GM21367 (cell line): ENCODE measurements at regions not wholly inside any gene's neighbourhood (a gene's known extent, or its start where the extent isn't known, plus 50 kb on each side); places are given as distances from the start of the nearest gene placed in this dataset.

Experiments used
- ATAC-seq: cut with Tn5 transposase; IDR thresholded peaks from one replicate; pipeline ENCODE4 v1.9.1; 2021; ENCODE audit not compliant: unreplicated experiment

DNA sequence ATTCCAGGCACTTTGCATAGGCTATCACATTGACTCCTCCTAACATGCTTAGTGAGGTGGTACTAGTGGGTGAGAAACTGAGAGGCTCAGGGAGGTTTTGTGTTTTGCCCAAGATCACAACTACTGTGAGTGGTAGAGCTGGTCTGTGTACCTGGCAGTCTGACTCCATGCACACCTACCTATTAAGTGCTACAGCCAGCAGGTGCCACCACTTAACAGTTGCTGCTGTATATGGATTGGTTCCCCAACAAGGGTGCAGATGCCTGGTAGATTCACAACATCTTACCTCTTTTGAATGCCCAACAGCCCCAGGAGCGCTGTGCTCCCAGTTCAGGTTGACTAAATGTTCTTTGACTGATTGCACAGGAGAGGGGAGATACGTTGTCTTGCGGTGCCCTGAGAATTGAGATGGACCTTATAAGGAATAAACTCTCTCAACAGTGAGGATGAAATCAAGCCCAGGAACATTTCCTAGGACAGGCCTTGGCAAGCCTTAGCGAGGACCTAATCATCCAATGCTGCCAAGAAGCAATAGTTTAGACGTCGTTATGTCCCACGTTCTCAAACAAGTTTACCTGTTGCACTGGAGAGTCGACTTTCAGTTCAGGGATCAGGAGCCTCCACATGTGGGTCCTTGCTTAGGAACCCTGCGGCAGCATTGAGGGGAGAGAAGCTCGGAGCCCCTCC lies 78.9 kb upstream of the F3 start:
- ATAC-seq, result no peak

DNA sequence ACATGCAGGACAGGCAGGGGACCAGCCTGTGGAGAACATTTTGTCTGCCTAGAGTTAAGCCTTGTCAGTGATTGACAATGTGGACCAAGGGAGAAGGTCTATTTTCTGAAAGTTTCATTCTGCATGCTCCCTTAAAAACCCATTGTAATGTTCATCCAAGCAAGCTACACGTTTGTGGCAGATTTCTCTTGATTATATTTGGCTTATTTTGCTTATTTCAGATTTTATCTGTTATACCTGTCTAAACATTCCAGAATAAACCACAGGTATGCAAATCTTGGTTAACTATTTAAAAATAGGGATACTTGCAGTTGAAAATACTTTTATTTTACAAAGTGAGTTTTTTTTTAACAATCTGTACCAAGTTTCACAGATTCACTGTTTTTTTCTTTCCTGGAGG lies 78.2 kb upstream of the F3 start:
- ATAC-seq, result no peak

GRCh38 chr1:94617957-94618739 lies 76.6 kb upstream of the F3 start:
- no peak for ATAC-seq

DNA sequence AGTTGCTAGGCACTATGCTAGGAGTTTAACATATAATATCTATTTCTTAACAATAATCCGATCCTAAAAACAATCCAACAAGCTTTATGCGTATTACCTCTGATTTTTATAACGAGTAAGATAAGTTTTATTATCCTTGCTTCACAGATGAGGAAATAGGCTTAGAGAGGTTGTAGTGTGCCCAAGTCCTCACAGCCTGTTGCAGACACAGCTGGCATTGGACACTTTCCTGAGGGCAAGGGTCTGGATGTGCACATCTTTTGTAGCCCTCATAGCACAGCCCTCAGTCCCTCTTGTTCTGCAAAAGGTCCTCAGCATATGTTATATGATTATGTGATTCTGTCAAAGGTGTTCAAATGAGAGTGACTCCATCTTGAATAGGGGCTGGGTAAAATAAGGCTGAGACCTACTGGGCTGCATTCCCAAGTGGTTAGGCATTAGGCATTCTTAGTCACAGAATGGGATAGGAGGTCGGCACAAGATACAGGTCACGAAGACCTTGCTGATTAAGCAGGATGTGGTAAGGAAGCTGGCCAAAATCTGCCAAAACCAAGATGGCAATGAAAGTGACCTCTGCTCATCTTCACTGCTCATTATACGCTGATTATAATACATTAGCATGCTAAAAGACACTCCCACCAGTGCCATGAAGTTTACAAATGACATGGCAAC lies 75.7 kb upstream of the F3 start:
- no peak for ATAC-seq

- no peak for ATAC-seq
Observed at GRCh38 chr1:94616506-94616905, 74.9 kb upstream of the F3 start.

- no peak for ATAC-seq
Observed at GRCh38 chr1:94614996-94615395, 73.4 kb upstream of the F3 start.

- ATAC-seq, result no peak
Observed at GRCh38 chr1:94614168-94614815, 72.7 kb upstream of the F3 start.

DNA sequence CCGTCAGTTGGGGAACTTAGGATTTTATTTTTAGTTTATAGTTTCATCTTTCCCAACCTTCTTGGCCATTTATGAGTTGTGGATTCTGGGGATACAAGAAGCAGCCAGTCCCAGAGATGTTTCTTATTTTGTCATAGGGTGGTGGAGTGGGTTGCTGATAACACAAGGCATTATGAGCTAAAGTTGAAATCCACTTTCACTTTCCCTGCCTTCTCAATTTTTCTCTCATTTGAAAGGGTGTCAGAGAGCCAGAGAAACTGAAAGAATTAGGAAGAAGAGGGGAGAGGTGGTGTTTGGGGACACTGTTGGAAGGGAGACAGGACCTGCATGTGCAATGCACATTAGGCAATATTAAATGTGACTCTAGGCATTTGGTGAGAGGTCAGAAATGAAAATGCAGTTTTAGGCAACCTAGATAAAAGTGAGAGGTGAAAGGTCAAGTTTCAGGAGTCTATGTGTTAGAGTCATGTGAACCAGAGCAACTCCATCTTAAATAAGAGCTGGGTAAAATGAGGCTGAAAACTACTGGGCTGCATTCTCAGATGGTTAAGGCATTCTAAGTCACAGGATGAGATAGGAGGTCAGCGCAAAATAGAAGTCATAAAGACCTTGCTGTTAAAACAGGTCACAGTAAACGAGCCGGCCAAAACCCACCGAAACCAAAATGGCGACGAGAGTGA lies 71.1 kb upstream of the F3 start:
- ATAC-seq, result no peak

GRCh38 chr1:94611681-94612475 lies 70.3 kb upstream of the F3 start:
- ATAC-seq, result no peak

DNA sequence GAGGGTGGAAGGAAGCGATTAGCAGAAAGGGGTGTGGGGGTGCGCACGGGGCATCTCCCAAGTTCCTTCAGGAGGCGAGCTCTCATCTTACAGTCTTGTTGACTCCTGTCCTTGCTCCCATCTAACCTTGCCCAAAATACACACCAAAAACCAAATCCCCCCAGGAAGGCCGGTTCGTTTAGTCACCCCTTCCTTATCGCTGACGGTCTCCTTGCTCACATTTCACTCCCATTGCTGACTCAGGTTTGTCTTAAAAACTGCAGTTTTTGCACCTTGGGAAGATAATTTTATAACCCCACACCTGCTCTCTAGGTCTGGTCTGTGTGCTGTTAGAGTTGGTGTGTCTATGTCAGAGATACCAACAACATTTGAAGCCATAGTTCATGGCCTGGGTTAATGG lies 68.1 kb upstream of the F3 start:
- ATAC-seq, result no peak

DNA sequence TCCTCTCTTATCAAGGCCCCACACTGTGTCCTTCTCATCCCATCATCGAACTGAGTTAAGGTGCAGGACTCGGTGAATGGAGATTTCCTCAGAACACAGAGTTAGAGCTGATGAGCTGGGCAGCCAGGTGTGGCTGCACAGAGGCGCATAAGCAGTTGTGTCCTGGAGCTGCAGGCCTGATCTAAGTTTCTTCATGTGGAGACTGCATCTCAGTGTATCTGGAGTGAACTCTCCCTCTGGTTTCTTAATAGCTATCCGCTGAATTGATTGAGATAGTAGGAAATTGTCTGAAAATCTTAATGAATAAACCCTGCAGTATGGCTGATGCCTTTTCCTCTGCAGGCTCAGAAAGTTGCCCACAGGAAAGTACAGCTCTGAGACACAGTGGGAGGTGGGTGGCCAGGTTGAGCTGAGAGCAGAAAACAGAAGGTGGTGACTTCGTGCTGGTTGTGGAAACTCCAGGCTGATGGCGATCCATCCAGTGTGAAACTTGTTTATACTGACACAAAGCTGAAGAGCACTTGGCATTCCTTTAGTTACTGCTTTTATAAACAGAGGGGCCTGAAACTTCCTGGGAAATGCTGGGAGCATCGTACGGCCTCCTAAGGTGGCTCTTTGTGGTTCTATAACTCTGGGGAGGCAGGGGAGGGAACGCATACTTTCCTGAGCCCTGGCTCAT lies 67.4 kb upstream of the F3 start:
- no peak for ATAC-seq

GRCh38 chr1:94608142-94608851 lies 66.7 kb upstream of the F3 start:
- no peak for ATAC-seq

DNA sequence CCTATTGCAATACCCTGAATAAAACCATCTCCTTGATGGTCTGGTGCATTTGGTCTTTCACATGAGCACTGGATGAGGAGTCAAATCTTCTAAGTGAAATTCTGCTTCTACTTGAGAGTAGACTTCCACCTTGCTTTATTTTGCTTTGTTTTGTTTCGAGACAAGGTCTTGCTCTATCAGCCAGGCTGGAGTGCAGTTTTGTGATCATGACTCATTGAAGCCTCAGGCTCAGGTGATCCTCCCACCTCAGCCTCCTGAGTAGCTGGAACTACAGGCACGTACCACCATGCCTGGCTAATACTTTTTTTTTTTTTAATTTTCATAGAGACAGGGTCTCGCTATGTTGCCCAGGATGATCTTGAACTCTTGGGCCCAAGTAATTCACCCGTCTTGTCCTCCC lies 65.8 kb upstream of the F3 start:
- ATAC-seq, result no peak

- ATAC-seq, result no peak
Observed at GRCh38 chr1:94606471-94606870, 64.9 kb upstream of the F3 start.

GRCh38 chr1:94603663-94604062 lies 62.1 kb upstream of the F3 start:
- no peak for ATAC-seq

DNA sequence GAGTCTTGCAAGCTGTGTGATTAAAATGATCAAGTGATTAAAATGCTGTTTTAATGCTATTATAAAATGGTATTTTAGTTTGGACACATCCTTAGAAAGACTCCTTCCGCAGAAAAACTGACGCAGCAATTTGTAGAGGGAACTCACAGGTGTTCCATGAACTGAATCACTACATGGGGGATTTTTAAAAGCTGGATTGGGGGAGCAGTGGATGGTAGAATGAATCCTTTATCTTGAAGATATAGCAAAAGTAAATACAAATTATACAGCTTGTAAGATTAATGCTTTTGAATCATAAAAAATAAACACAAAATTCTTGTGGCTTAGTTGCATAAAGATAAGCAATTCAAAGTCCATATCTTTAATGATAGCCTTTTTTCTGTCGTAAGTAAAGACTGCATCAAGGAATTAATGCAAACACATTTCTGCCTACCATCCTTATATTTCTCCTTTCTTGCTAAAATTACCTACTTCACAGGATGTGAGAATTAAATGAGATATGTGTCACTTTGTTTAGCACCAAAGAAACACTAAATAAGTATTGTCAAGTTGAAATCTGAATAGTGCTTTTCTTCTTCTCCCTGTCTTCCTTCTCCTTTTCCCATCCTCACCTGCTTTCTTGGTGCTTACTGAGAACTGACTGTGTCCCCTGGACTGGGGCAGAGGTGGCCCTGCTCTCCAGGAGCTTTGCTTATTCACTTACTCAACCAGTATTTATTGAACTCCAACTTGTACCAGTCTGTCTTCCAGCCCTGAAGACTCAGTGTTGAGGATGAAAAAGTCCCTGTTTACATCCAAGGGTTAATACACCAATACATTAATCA lies 61.5 kb upstream of the F3 start:
- no peak for ATAC-seq

DNA sequence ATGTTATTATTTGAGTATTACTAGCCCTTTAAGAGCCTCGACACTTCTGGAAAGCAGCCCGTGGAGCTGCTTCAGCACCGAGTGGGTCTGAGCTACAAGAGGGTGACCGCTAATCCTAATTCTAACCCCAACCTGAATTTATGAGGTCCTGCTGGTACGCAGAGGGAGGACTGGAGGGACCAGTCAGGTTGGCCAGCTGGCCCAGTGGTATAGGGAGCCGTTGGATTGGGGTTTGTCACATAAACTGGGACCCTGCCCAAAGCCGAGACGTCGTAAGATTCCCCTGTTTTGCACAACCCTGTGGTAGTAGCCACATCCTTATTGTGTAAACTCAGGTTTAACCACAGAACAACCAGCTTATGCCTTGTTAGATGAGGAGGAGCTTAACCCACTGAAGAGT lies 60.8 kb upstream of the F3 start:
- ATAC-seq, result no peak

- ATAC-seq, result no peak
Observed at GRCh38 chr1:94600556-94600955, 59.0 kb upstream of the F3 start.
